ENCODE measurements at regions not wholly inside any gene's neighbourhood (a gene's known extent, or its start where the extent isn't known, plus 50 kb on each side); places are given as distances from the start of the nearest gene placed in this dataset.
"Not testable (repeated sequence)": the region's sequence is repeated elsewhere in the genome, so short reads cannot be mapped to it uniquely, and the experiment has no call there.

DNA sequence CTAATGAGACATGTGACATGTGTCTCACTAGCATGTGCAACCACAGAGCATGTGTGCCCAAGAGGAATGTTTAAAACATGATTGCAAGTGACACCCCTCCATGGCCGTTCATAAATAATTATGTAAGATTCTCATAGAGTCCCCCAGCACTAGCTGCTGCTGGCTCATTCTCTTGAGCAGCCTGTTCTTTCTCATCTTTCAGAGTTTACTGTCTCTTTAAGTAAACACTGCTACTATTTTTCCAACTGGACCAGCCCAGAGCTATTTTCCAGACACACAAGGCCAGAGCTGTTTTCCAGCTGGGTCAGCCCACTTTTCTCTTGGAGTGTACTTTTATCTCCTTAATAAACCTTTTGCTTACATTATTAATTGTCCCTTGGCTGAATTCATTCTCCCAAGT, 326.8 kb upstream of the DLGAP1 start:
- Histone ChIP-seq H3K4me1 (ENCODE audit: control insufficient read depth, insufficient read depth, low read length) (no peaks in the 10 kb centered on the region), H3K36me3 (ENCODE audit: control insufficient read depth, insufficient read depth, low read length) (no peaks in the 10 kb centered on the region), H3K9ac (ENCODE audit: low read depth, low read length) (no peak overlapping the region), H3K4me3 (ENCODE audit: low read depth, low read length) (no peak overlapping the region), H3K9me3 (ENCODE audit: control insufficient read depth, insufficient read depth, low read length) (no peaks in the 10 kb centered on the region), H3K27me3 (ENCODE audit: control insufficient read depth, insufficient read depth, low read length) (no peaks in the 10 kb centered on the region), H3K27ac (ENCODE audit: low read depth, low read length) (no peak overlapping the region)

DNA sequence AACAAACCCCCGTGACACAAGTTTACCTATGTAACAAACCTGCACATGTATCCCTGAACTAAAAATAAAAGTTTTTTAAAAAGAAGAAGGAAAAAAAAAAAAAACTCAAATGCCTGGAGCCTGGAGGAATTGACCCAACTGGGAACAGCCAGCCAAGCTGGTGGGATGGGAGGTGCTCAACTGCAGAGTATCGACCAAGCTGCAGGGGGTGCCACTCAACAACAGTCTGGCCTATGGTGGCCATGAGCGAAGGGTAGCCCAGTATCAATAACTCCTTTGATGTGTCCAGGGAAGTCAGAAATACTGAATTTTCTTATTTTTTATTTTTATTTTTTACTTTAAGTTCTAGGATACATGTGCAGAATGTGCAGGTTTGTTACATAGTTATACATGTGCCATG, 310.3 kb upstream of the DLGAP1 start:
- Histone ChIP-seq H3K4me1 (ENCODE audit: control insufficient read depth, insufficient read depth, low read length) (peaks cover 6% of the 10 kb centered on the region; the same call in 1 of the 2 replicates), H3K9me3 (ENCODE audit: control insufficient read depth, insufficient read depth, low read length) (no peaks in the 10 kb centered on the region), H3K36me3 (ENCODE audit: control insufficient read depth, insufficient read depth, low read length) (no peaks in the 10 kb centered on the region), H3K27ac (ENCODE audit: low read depth, low read length) (no peak overlapping the region), H3K4me3 (ENCODE audit: low read depth, low read length) (no peak overlapping the region), H3K9ac (ENCODE audit: low read depth, low read length) (no peak overlapping the region), H3K27me3 (ENCODE audit: control insufficient read depth, insufficient read depth, low read length) (no peaks in the 10 kb centered on the region)

DNA sequence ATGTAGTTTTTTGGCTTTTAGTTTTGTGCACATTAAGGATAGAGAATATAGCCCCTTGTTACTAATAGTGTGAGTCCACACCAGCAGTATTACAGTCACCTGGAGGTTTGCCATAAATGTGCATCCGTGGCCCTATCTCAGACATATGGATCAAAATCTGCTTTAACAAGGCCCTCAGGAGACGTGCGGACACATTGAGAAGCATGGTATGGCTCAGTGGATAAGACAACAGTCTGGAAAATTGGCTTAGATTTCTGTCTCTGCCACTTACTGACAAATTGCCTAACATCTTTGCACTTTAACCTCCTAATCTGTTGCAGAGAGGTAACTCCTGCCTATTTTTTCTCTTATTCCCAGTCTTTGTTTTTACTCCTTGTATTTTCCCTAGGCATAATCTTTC, 307.2 kb upstream of the DLGAP1 start:
- no peaks in the 10 kb centered on the region for H3K27me3 ChIP-seq (ENCODE audit: control insufficient read depth, insufficient read depth, low read length)
- no peak overlapping the region for H3K27ac ChIP-seq (ENCODE audit: low read depth, low read length)
- no peaks in the 10 kb centered on the region for H3K36me3 ChIP-seq (ENCODE audit: control insufficient read depth, insufficient read depth, low read length)
- no peak overlapping the region for H3K4me3 ChIP-seq (ENCODE audit: low read depth, low read length)
- no peak overlapping the region for H3K9ac ChIP-seq (ENCODE audit: low read depth, low read length)
- no peaks in the 10 kb centered on the region for H3K9me3 ChIP-seq (ENCODE audit: control insufficient read depth, insufficient read depth, low read length)
- H3K4me1 ChIP-seq (ENCODE audit: control insufficient read depth, insufficient read depth, low read length): peaks cover 6% of the 10 kb centered on the region; the same call in 1 of the 2 replicates

- no peaks in the 10 kb centered on the region for H3K27me3 ChIP-seq (ENCODE audit: control insufficient read depth, insufficient read depth, low read length)
- H3K4me3 ChIP-seq (ENCODE audit: low read depth, low read length): no peak overlapping the region
- no peak overlapping the region for H3K9ac ChIP-seq (ENCODE audit: low read depth, low read length)
- H3K4me1 ChIP-seq (ENCODE audit: control insufficient read depth, insufficient read depth, low read length): no peaks in the 10 kb centered on the region
- no peaks in the 10 kb centered on the region for H3K36me3 ChIP-seq (ENCODE audit: control insufficient read depth, insufficient read depth, low read length)
- H3K9me3 ChIP-seq (ENCODE audit: control insufficient read depth, insufficient read depth, low read length): no peaks in the 10 kb centered on the region
- no peak overlapping the region for H3K27ac ChIP-seq (ENCODE audit: low read depth, low read length)
Observed at GRCh38 chr18:4758980-4759379, 303.9 kb upstream of the DLGAP1 start.

DNA sequence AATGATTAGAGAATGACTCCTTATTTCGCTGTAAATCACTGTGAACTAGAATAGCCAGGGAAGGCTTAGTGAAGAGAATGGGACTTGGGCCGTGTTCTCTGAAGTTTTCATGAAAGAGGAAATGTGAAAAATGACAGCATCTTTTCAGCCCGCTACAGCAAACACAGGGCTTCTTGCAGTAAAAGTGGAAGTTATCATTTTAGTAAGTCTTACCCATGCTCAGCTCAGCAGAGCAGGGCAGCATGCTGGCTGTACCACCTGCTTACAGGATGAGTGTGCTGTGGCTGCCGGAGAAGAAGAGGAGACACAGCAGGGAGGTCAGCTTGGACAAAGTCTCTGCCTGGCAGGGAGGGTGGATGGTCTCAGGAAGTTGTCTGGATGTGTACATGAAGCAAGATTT, 300.7 kb upstream of the DLGAP1 start:
- Histone ChIP-seq H3K4me3 (ENCODE audit: low read depth, low read length) (no peak overlapping the region), H3K27ac (ENCODE audit: low read depth, low read length) (no peak overlapping the region), H3K36me3 (ENCODE audit: control insufficient read depth, insufficient read depth, low read length) (no peaks in the 10 kb centered on the region), H3K9me3 (ENCODE audit: control insufficient read depth, insufficient read depth, low read length) (no peaks in the 10 kb centered on the region), H3K9ac (ENCODE audit: low read depth, low read length) (no peak overlapping the region), H3K27me3 (ENCODE audit: control insufficient read depth, insufficient read depth, low read length) (no peaks in the 10 kb centered on the region), H3K4me1 (ENCODE audit: control insufficient read depth, insufficient read depth, low read length) (no peaks in the 10 kb centered on the region)

GRCh38 chr18:4753151-4753550, 298.0 kb upstream of the DLGAP1 start:
- not testable (repeated sequence) for H3K4me3 ChIP-seq (ENCODE audit: low read depth, low read length); H3K9me3 ChIP-seq (ENCODE audit: control insufficient read depth, insufficient read depth, low read length)

DNA sequence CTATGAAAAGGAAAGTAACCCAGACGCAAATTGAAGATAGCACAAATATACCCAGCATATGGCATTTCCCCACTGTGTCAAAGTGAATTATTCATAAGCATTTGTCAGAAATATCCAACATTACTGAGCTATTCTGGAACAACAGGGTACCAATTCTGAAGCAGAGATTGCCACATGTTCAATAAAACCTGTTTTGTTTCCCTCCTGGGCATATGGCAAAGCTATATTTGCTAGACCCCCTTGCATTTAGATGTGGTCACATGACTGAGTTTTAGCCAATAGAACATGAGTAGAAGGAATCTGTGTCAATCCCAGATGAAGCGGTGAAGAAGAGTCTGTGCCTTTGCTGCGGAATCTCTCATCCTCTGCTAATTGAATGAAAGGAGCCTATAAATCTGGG, 296.4 kb upstream of the DLGAP1 start:
- no peaks in the 10 kb centered on the region for H3K27me3 ChIP-seq (ENCODE audit: control insufficient read depth, insufficient read depth, low read length)
- H3K36me3 ChIP-seq (ENCODE audit: control insufficient read depth, insufficient read depth, low read length): no peaks in the 10 kb centered on the region
- no peak overlapping the region for H3K9ac ChIP-seq (ENCODE audit: low read depth, low read length)
- H3K27ac ChIP-seq (ENCODE audit: low read depth, low read length): no peak overlapping the region
- H3K4me1 ChIP-seq (ENCODE audit: control insufficient read depth, insufficient read depth, low read length): no peaks in the 10 kb centered on the region
- no peaks in the 10 kb centered on the region for H3K9me3 ChIP-seq (ENCODE audit: control insufficient read depth, insufficient read depth, low read length)
- no peak overlapping the region for H3K4me3 ChIP-seq (ENCODE audit: low read depth, low read length)

More at GRCh38 chr18:4753151-4753550, 298.0 kb upstream of the DLGAP1 start:
- H3K27me3 ChIP-seq (ENCODE audit: control insufficient read depth, insufficient read depth, low read length); H3K4me1 ChIP-seq (ENCODE audit: control insufficient read depth, insufficient read depth, low read length); H3K27ac ChIP-seq (ENCODE audit: low read depth, low read length); H3K9ac ChIP-seq (ENCODE audit: low read depth, low read length); H3K36me3 ChIP-seq (ENCODE audit: control insufficient read depth, insufficient read depth, low read length): not testable (repeated sequence)

DNA sequence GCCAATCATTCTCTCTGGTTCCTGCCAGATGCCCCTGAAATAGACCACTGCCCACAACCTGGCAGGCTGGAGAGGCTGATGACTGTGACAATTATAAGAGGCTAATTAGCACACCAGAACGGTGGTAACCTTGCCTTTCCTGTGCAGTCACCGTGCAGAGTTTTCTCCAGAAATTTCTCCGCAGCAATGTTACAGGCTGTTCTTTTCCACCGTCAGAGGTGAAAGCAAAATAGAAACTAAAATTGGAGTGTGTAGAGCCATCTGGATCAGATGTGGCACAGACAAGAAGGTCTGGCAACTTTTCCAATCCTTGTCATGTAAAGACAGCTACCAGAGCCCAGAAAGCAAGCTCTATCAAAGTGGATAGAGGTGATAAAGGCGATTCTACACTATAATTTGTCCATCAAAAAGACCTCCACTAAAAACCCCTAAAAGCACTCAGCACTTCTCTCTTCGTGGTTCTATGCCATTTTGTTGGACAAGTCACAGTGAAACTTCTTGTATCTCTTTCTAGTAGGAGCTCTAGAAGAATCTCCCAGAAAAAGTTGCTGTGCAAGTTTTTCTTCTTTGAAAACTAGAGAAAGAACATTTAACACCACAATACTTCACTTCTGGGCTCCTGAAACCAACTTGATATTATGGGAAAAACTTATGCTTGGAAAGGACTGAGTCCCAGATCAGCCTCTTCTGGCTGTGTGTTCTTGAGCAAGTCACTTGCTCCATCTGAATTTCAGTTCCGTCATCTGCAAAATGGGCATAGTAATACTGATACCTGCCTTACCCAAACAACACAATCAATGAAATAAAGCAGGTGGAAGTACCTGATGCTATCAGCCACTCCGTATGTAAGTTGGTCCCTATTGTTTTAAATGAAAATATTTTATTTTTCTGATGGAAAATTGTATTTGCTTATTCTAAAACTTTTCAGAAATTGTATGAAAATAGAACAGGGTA, 295.6 kb upstream of the DLGAP1 start:
- no peaks in the 10 kb centered on the region for H3K4me1 ChIP-seq (ENCODE audit: control insufficient read depth, insufficient read depth, low read length)
- H3K27me3 ChIP-seq (ENCODE audit: control insufficient read depth, insufficient read depth, low read length): no peaks in the 10 kb centered on the region
- H3K27ac ChIP-seq (ENCODE audit: low read depth, low read length): no peak overlapping the region
- H3K4me3 ChIP-seq (ENCODE audit: low read depth, low read length): no peak overlapping the region
- no peaks in the 10 kb centered on the region for H3K9me3 ChIP-seq (ENCODE audit: control insufficient read depth, insufficient read depth, low read length)
- no peak overlapping the region for H3K9ac ChIP-seq (ENCODE audit: low read depth, low read length)
- H3K36me3 ChIP-seq (ENCODE audit: control insufficient read depth, insufficient read depth, low read length): no peaks in the 10 kb centered on the region

DNA sequence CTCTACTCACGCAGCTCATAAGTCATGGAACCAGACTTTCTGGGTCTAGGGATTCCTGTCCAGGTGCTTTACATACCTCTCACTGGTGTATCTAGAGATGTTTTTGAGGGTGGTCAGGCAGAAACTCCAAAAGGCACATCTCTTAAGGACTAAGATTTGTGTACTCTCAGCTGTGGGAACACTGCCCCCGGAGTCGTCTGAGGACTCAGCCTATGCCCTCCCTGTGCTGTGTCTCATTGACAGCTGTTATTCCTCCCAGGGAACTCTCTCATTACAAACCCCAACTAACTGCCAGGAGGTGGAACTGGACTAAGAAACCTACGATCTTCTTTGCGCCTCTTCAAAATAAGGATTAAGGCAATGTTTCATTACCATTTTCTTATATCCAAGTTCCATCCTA, 293.9 kb upstream of the DLGAP1 start:
- Histone ChIP-seq H3K9me3 (ENCODE audit: control insufficient read depth, insufficient read depth, low read length) (no peaks in the 10 kb centered on the region), H3K9ac (ENCODE audit: low read depth, low read length) (no peak overlapping the region), H3K4me3 (ENCODE audit: low read depth, low read length) (no peak overlapping the region)

GRCh38 chr18:4734903-4735302, 279.8 kb upstream of the DLGAP1 start:
- Histone ChIP-seq H3K9me3 (ENCODE audit: control insufficient read depth, insufficient read depth, low read length) (no peaks in the 10 kb centered on the region), H3K27me3 (ENCODE audit: control insufficient read depth, insufficient read depth, low read length) (no peaks in the 10 kb centered on the region), H3K27ac (ENCODE audit: low read depth, low read length) (no peak overlapping the region), H3K9ac (ENCODE audit: low read depth, low read length) (no peak overlapping the region), H3K36me3 (ENCODE audit: control insufficient read depth, insufficient read depth, low read length) (no peaks in the 10 kb centered on the region), H3K4me3 (ENCODE audit: low read depth, low read length) (no peak overlapping the region), H3K4me1 (ENCODE audit: control insufficient read depth, insufficient read depth, low read length) (no peaks in the 10 kb centered on the region; the same call in 1 of the 2 replicates)

More for the DNA sequence above, 293.9 kb upstream of the DLGAP1 start:
- H3K27ac ChIP-seq (ENCODE audit: low read depth, low read length): no peak overlapping the region
- H3K4me1 ChIP-seq (ENCODE audit: control insufficient read depth, insufficient read depth, low read length): no peaks in the 10 kb centered on the region
- no peaks in the 10 kb centered on the region for H3K36me3 ChIP-seq (ENCODE audit: control insufficient read depth, insufficient read depth, low read length)
- H3K27me3 ChIP-seq (ENCODE audit: control insufficient read depth, insufficient read depth, low read length): no peaks in the 10 kb centered on the region

- H3K36me3 ChIP-seq (ENCODE audit: control insufficient read depth, insufficient read depth, low read length): no peaks in the 10 kb centered on the region
- no peaks in the 10 kb centered on the region; the same call in 1 of the 2 replicates for H3K4me1 ChIP-seq (ENCODE audit: control insufficient read depth, insufficient read depth, low read length)
- H3K9me3 ChIP-seq (ENCODE audit: control insufficient read depth, insufficient read depth, low read length): no peaks in the 10 kb centered on the region
- H3K4me3 ChIP-seq (ENCODE audit: low read depth, low read length): no peak overlapping the region
- H3K27me3 ChIP-seq (ENCODE audit: control insufficient read depth, insufficient read depth, low read length): no peaks in the 10 kb centered on the region
- H3K9ac ChIP-seq (ENCODE audit: low read depth, low read length): no peak overlapping the region
- no peak overlapping the region for H3K27ac ChIP-seq (ENCODE audit: low read depth, low read length)
Observed at GRCh38 chr18:4734021-4734420, 278.9 kb upstream of the DLGAP1 start.
